Hematopoietic multipotent progenitor cell treated with erythropoietin and hydrocortisone succinate and interleukin-3 and kit ligand, for 17 days (in vitro differentiated cells): ENCODE measurements at regions not wholly inside any gene's neighbourhood (a gene's known extent, or its start where the extent isn't known, plus 50 kb on each side); places are given as distances from the start of the nearest gene placed in this dataset.
A peak's percentile ranks its signal among the peaks of the same experiment; 100 is the strongest.

ENCODE experiments used
- DNase-seq: peaks from one replicate; pipeline ENCODE4 v3.0.0-alpha.2; 2015; ENCODE audit warnings: low spot score

GRCh38 chr19:34109596-34109995, 62.7 kb upstream of the LSM14A start:
- DNase-seq, result no peak

DNA sequence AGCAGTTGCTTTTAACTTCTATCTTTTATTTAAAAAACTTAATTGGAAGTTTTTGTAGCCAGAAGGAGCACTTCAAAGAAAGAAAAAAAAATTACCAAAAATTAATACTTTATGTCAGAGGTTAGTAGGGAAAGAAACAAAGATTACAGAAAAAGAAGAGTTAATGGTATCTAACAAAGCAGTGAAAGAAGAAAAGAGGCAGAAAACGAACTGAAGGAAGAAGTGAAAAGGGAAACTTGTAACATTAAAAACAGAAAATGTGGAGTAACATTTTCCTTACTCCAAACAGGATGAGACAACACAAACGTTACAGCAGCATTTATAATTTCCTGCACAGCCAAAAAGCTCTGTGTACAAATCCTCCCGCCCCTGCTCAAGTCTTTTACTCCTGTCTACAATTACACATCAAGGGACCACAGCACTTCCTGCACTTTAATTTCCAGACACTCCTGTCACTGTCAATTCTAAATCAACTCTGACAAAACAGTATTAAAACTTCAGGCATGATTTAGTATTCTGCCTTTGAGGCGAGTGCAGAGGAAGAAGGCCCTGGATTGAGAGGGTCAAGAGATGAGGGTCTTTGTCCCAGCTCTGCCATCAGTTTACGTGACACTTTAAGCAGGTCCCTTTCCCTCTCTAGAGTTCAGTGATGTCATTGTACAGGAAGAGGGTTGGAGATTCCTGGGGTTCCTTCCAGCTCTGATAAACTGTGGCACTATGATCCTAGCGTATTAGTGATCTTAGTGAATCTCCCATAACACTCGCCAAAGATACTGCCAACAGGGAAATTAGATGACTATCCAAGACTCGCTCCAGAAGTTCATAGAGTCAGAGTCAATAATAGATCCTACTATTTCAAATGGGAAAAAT, 53.2 kb upstream of the LSM14A start:
- DNase-seq, result no peak

- no peak for DNase-seq
Measured at GRCh38 chr19:34120141-34120540, 52.2 kb upstream of the LSM14A start.

GRCh38 chr19:34120846-34121639, 51.3 kb upstream of the LSM14A start:
- DNase-seq, result peak; percentile 46
